OCI-LY1 (cell line): ENCODE measurements at regions not wholly inside any gene's neighbourhood (a gene's known extent, or its start where the extent isn't known, plus 50 kb on each side); places are given as distances from the start of the nearest gene placed in this dataset.

Source experiments
- H2AFZ ChIP-seq: fragments of 200-600 bp; sonication (generic), shearing (Covaris generic); 2 replicates; pipeline ENCODE4 v1.6.0; 2014; ENCODE audit warnings: antibody characterized with exemption, mild to moderate bottlenecking, low read length
- H3F3A ChIP-seq: fragments of 200-600 bp; sonication (generic), shearing (Covaris generic); 2 replicates; pipeline ENCODE4 v1.6.0; 2014; ENCODE audit warnings: mild to moderate bottlenecking, antibody characterized with exemption, low read length, moderate library complexity; ENCODE audit not compliant: insufficient read depth
- H3K27ac ChIP-seq: fragments of 200-600 bp; sonication (generic); 2 replicates; pipeline ENCODE4 v1.5.1; 2014; ENCODE audit warnings: low read length, mixed run types, mild to moderate bottlenecking, low read depth; ENCODE audit not compliant: poor library complexity, severe bottlenecking
- H3K27me3 ChIP-seq: fragments of 200-600 bp; sonication (generic); 2 replicates; pipeline ENCODE4 v1.6.0; 2014; ENCODE audit warnings: antibody characterized with exemption, mild to moderate bottlenecking, low read length, moderate library complexity; ENCODE audit not compliant: insufficient read depth
- H3K36me3 ChIP-seq: fragments of 200-600 bp; sonication (generic); 2 replicates; pipeline ENCODE4 v1.6.1; 2014; ENCODE audit warnings: mild to moderate bottlenecking, antibody characterized with exemption, low read length, moderate library complexity, mixed read lengths; ENCODE audit not compliant: insufficient read depth
- H3K4me1 ChIP-seq: fragments of 200-600 bp; sonication (generic); 2 replicates; pipeline ENCODE4 v1.5.1; 2014; ENCODE audit warnings: mild to moderate bottlenecking, low read length, moderate library complexity; ENCODE audit not compliant: insufficient read depth, severe bottlenecking
- H3K4me2 ChIP-seq: fragments of 200-600 bp; sonication (generic), shearing (Covaris generic); 2 replicates; pipeline ENCODE4 v1.6.1; 2014; ENCODE audit warnings: low read length
- H3K4me3 ChIP-seq: fragments of 200-600 bp; sonication (generic); 2 replicates; pipeline ENCODE4 v1.5.1; 2014; ENCODE audit warnings: low read length, low read depth, mild to moderate bottlenecking, mixed read lengths; ENCODE audit not compliant: poor library complexity, severe bottlenecking
- H3K79me2 ChIP-seq: fragments of 200-600 bp; shearing (Covaris generic); 2 replicates; pipeline ENCODE4 v1.6.1; 2016; ENCODE audit warnings: mixed run types, low read length, mixed read lengths; ENCODE audit not compliant: insufficient read depth
- H3K9ac ChIP-seq: fragments of 200-600 bp; sonication (generic), shearing (Covaris generic); 2 replicates; pipeline ENCODE4 v1.6.1; 2014; ENCODE audit warnings: mild to moderate bottlenecking, low read length, mixed read lengths
- H3K9me2 ChIP-seq: fragments of 200-600 bp; sonication (generic), shearing (Covaris generic); 2 replicates; pipeline ENCODE4 v1.6.1; 2014; ENCODE audit warnings: low read depth, mild to moderate bottlenecking, low read length, mixed read lengths
- H3K9me3 ChIP-seq: fragments of 200-600 bp; shearing (Covaris generic); 2 replicates; pipeline ENCODE4 v1.6.1; 2014; ENCODE audit warnings: low read length, mixed read lengths
- H4K20me1 ChIP-seq: fragments of 200-600 bp; sonication (generic), shearing (Covaris generic); 2 replicates; pipeline ENCODE4 v1.6.0; 2016; ENCODE audit warnings: mild to moderate bottlenecking, low read length; ENCODE audit not compliant: insufficient read depth
- CTCF ChIP-seq: fragments of 200-600 bp; sonication (generic), shearing (Covaris generic); IDR thresholded peaks from 2 replicates; pipeline ENCODE4 v1.5.1; 2017; ENCODE audit warnings: mild to moderate bottlenecking, antibody characterized with exemption, low read length, moderate library complexity, mixed read lengths
- EZH2 ChIP-seq: fragments of 200-600 bp; sonication (generic), shearing (Covaris generic); IDR thresholded peaks from 2 replicates; pipeline ENCODE4 v1.8.0; 2017; ENCODE audit warnings: borderline replicate concordance, mixed run types, mild to moderate bottlenecking, antibody characterized with exemption, low read length, moderate library complexity, mixed read lengths

DNA sequence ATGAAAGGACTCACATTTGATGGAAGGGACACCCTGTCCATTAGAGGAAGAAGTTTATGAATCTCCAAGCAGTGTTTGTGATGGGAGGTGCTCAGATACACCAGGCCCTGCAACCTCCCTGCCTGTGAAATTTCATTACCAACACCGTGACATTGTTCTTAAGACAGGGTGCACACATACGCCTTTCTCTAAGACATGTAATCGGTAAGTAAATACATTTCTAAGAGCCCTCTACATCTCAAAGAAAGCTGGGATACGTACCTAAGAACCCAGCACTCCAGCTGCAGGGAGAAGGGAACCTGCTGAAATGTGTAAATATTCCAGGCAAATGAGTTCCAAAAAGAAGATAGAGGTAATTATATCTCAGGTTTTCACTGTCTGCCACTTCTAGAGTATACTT, 125.0 kb upstream of the APC start:
- Histone ChIP-seq H3K36me3 (no peaks in the 10 kb centered on the region), H3K79me2 (no peaks in the 10 kb centered on the region), H3K4me1 (no peaks in the 10 kb centered on the region), H2AFZ (no peak overlapping the region), H4K20me1 (no peaks in the 10 kb centered on the region), H3K4me2 (no peak overlapping the region), H3K9me2 (no peaks in the 10 kb centered on the region), H3F3A (no peaks in the 10 kb centered on the region), H3K27ac (no peak overlapping the region), H3K9me3 (no peaks in the 10 kb centered on the region), H3K9ac (no peak overlapping the region), H3K27me3 (no peaks in the 10 kb centered on the region), H3K4me3 (no peak overlapping the region)
- no peak for TF ChIP-seq EZH2
- TF ChIP-seq CTCF, result no peak

DNA sequence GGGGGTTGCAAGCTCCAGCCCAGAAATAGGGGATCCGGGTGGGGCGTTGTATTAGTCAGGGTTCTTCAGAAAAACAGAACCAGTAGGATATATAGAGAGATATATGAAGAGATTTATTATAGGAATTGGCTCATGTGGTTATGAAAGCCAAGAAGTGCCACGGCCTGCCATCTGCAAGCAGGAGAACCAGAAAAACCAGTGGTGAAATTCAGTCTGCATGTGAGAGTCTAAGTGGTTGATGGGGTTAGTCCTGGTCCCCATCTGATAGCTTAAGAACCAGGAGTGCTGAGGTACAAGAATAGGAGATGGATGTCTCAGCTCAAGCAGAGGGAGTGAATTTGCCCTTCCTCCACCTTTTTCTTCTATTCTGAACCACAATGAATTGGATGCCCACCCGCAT, 123.4 kb upstream of the APC start:
- Histone ChIP-seq H3F3A (no peaks in the 10 kb centered on the region), H3K4me1 (no peaks in the 10 kb centered on the region), H3K9me3 (no peaks in the 10 kb centered on the region), H2AFZ (no peak overlapping the region), H4K20me1 (no peaks in the 10 kb centered on the region), H3K79me2 (no peaks in the 10 kb centered on the region), H3K9ac (no peak overlapping the region), H3K27ac (no peak overlapping the region), H3K27me3 (no peaks in the 10 kb centered on the region), H3K36me3 (no peaks in the 10 kb centered on the region), H3K4me3 (no peak overlapping the region), H3K9me2 (no peaks in the 10 kb centered on the region), H3K4me2 (no peak overlapping the region)
- TF ChIP-seq CTCF, result no peak
- no peak for TF ChIP-seq EZH2

DNA sequence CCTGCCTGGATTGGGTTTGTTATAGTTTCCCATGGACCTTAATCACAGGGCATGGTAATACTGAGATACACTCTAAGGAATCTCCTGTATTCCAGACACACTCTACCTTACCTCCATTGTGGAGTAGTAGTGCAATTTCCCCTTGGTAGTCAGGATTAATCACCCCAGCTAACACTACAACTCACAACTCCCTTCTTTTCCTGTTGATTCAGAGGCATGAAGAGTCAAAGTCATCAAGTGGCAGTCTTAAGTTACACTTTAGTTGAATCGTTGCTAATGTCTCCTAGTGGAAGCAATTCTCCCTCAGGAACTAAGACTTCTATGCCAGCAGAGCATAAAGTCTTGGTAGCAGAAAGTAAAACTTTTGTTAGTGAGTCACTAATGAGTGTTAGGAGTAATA, 122.7 kb upstream of the APC start:
- Histone ChIP-seq H3K27me3 (no peaks in the 10 kb centered on the region), H3K9ac (no peak overlapping the region), H3F3A (no peaks in the 10 kb centered on the region), H3K4me2 (no peak overlapping the region), H3K4me3 (no peak overlapping the region), H3K4me1 (no peaks in the 10 kb centered on the region), H3K9me2 (no peaks in the 10 kb centered on the region), H3K9me3 (no peaks in the 10 kb centered on the region), H4K20me1 (no peaks in the 10 kb centered on the region), H2AFZ (no peak overlapping the region), H3K79me2 (no peaks in the 10 kb centered on the region), H3K36me3 (no peaks in the 10 kb centered on the region), H3K27ac (no peak overlapping the region)
- no peak for TF ChIP-seq EZH2
- TF ChIP-seq CTCF, result no peak
